SK-N-SH treated with all-trans-retinoic acid at 6 μM for 48 hours (cell line): ENCODE measurements at regions not wholly inside any gene's neighbourhood (a gene's known extent, or its start where the extent isn't known, plus 50 kb on each side); places are given as distances from the start of the nearest gene placed in this dataset.

ENCODE experiments used
- ATAC-seq: fragments of 200-7000 bp; cut with Tn5 transposase; 3 replicates; pipeline ENCODE4 v1.9.1; 2020; ENCODE audit warnings: mild to moderate bottlenecking, moderate library complexity
- ARNTL ChIP-seq: fragments of 450-650 bp; formaldehyde crosslinking; IDR thresholded peaks from 2 replicates; pipeline ENCODE4 v1.5.0; 2020; ENCODE audit warnings: low read depth, mild to moderate bottlenecking, moderate library complexity, borderline replicate concordance
- BACH2 ChIP-seq: fragments of 250-450 bp; sonication (Bioruptor Pico); IDR thresholded peaks from 2 replicates; pipeline ENCODE4 v1.9.0; 2021; ENCODE audit warnings: mild to moderate bottlenecking, borderline replicate concordance
- ESRRG ChIP-seq: fragments of 250-450 bp; sonication (Bioruptor Pico); IDR thresholded peaks from 2 replicates; pipeline ENCODE4 v1.6.1; 2021; ENCODE audit warnings: mild to moderate bottlenecking
- ISL1 ChIP-seq: fragments of 250-450 bp; sonication (Bioruptor Pico); IDR thresholded peaks from 2 replicates; pipeline ENCODE4 v2.1.2; 2022; ENCODE audit warnings: mild to moderate bottlenecking, moderate library complexity
- OSR1 ChIP-seq: fragments of 250-450 bp; sonication (Bioruptor Pico); IDR thresholded peaks from 2 replicates; pipeline ENCODE4 v1.8.0; 2022; ENCODE audit warnings: moderate library complexity, mild to moderate bottlenecking, inconsistent platforms
- PATZ1 ChIP-seq: fragments of 250-450 bp; sonication (Bioruptor Pico); IDR thresholded peaks from 2 replicates; pipeline ENCODE4 v1.8.0; 2020; ENCODE audit warnings: mild to moderate bottlenecking, moderate library complexity, borderline replicate concordance
- PPARA ChIP-seq: fragments of 250-450 bp; sonication (Bioruptor Pico); IDR thresholded peaks from 2 replicates; pipeline ENCODE4 v1.5.0; 2020; ENCODE audit warnings: mild to moderate bottlenecking, borderline replicate concordance
- RARB ChIP-seq: fragments of 250-450 bp; sonication (Bioruptor Pico); IDR thresholded peaks from 2 replicates; pipeline ENCODE4 v1.8.0; 2021; ENCODE audit warnings: mild to moderate bottlenecking, moderate library complexity
- SNAI2 ChIP-seq: fragments of 250-450 bp; sonication (Bioruptor Pico); IDR thresholded peaks from 2 replicates; pipeline ENCODE4 v1.5.0; 2020; ENCODE audit warnings: mild to moderate bottlenecking, moderate library complexity
- TCF4 ChIP-seq: fragments of 250-450 bp; sonication (Bioruptor Pico); IDR thresholded peaks from 2 replicates; pipeline ENCODE4 v1.8.0; 2021; ENCODE audit warnings: mild to moderate bottlenecking, moderate library complexity, borderline replicate concordance
- TOX ChIP-seq: fragments of 250-450 bp; sonication (Bioruptor Pico); IDR thresholded peaks from 2 replicates; pipeline ENCODE4 v1.8.0; 2021; ENCODE audit warnings: mild to moderate bottlenecking, moderate library complexity, borderline replicate concordance
- ZFP3 ChIP-seq: fragments of 250-450 bp; sonication (Bioruptor Pico); IDR thresholded peaks from 2 replicates; pipeline ENCODE4 v1.5.0; 2020; ENCODE audit warnings: mild to moderate bottlenecking, moderate library complexity
- ZFP30 ChIP-seq: fragments of 450-650 bp; formaldehyde crosslinking; IDR thresholded peaks from 2 replicates; pipeline ENCODE4 v1.5.0; 2022; ENCODE audit warnings: mild to moderate bottlenecking, moderate library complexity
- ZNF565 ChIP-seq: fragments of 450-650 bp; formaldehyde crosslinking; conservative IDR thresholded peaks from 2 replicates; pipeline ENCODE4 v1.5.0; 2020; ENCODE audit warnings: low read depth, mild to moderate bottlenecking, moderate library complexity
- ZNF70 ChIP-seq: fragments of 450-650 bp; formaldehyde crosslinking; IDR thresholded peaks from 2 replicates; pipeline ENCODE4 v1.5.0; 2020; ENCODE audit warnings: mild to moderate bottlenecking, moderate library complexity
- ZNF8 ChIP-seq: fragments of 450-650 bp; formaldehyde crosslinking; IDR thresholded peaks from 2 replicates; pipeline ENCODE4 v1.5.0; 2020; ENCODE audit warnings: mild to moderate bottlenecking, moderate library complexity
- TF ChIP-seq, protein P1 (sequence below): fragments of 250-450 bp; sonication (Bioruptor Pico); IDR thresholded peaks from 2 replicates; pipeline ENCODE4 v1.5.0; 2020; ENCODE audit warnings: mild to moderate bottlenecking, moderate library complexity
- TF ChIP-seq, protein P2 (sequence below): fragments of 250-450 bp; sonication (Bioruptor Pico); IDR thresholded peaks from 2 replicates; pipeline ENCODE4 v1.8.0; 2021; ENCODE audit warnings: low read depth, mild to moderate bottlenecking, moderate library complexity, borderline replicate concordance

GRCh38 chr7:371119-371778 lies 81.3 kb downstream of the FOXL3 start:
- no peak for TF ChIP-seq SNAI2 (CRISPR knock-in tag)
- ATAC-seq = peak; percentile 13; the same call in 2 of the 3 replicates

DNA sequence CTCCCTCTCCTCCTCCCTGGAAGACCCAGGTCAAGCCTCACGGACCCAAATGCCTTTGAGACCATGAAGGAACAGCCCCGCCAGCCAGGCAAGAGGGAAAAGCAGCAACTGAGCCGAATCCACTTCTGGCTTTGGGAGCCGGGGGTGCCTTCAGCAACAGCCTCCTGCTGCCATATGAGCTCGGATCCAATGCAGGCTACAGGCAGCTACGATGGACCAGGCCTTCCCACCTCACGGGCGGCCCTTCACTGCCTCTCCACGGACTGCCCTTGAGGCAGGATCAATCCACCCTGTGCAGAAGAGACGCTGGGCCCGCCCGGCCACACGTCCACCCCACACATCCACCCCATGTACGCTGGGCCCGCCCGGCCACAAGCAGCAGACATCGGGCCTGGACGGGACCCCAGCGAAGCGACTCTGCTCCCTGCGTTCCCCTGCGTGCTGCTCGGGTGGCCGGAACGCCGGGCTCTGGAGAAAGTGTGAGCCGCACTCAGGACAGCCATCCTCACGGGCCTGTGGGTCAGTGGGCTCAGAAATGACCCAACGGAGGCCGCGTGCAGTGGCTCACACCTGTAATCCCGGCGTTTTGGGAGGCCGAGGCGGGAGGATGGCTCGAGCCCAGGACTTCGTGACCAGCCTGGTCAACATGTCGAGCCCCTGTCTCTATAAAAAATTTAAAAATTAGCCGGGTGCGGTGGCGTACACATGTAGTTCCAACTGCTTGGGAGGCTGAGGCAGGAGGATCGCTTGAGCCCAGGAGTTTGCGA lies 82.0 kb downstream of the FOXL3 start:
- TF ChIP-seq ARNTL (CRISPR knock-in tag) (no peak), TOX (CRISPR knock-in tag) (no peak), ISL1 (no peak), TCF4 (CRISPR knock-in tag) (no peak)
- TF ChIP-seq, protein P1, sequence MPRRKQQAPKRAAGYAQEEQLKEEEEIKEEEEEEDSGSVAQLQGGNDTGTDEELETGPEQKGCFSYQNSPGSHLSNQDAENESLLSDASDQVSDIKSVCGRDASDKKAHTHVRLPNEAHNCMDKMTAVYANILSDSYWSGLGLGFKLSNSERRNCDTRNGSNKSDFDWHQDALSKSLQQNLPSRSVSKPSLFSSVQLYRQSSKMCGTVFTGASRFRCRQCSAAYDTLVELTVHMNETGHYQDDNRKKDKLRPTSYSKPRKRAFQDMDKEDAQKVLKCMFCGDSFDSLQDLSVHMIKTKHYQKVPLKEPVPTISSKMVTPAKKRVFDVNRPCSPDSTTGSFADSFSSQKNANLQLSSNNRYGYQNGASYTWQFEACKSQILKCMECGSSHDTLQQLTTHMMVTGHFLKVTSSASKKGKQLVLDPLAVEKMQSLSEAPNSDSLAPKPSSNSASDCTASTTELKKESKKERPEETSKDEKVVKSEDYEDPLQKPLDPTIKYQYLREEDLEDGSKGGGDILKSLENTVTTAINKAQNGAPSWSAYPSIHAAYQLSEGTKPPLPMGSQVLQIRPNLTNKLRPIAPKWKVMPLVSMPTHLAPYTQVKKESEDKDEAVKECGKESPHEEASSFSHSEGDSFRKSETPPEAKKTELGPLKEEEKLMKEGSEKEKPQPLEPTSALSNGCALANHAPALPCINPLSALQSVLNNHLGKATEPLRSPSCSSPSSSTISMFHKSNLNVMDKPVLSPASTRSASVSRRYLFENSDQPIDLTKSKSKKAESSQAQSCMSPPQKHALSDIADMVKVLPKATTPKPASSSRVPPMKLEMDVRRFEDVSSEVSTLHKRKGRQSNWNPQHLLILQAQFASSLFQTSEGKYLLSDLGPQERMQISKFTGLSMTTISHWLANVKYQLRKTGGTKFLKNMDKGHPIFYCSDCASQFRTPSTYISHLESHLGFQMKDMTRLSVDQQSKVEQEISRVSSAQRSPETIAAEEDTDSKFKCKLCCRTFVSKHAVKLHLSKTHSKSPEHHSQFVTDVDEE = no peak
- peak; percentile 53 for ATAC-seq

DNA sequence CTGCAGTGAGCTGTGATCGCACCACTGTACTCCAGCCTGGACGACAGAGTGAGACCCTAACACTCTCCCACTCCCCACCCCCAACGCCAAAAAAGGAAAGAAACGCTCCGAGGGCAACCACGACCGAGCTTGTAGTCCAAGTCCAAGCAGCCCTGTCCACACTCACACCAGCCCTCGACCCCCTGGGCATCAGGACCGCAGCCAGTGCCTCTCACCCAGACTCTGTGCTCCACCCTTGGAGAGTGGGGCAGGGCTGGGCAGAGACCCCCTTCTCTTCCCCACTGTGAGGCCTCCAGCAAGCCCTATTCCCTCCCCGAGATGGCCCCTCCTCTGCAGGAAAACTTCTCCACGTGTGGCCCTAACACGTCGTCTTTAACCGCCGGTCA lies 82.6 kb downstream of the FOXL3 start:
- ATAC-seq = no peak
- TF ChIP-seq ARNTL (CRISPR knock-in tag) (no peak), SNAI2 (CRISPR knock-in tag) (no peak), ZFP3 (CRISPR knock-in tag) (no peak), OSR1 (CRISPR knock-in tag) (no peak), ISL1 (no peak), ESRRG (CRISPR knock-in tag) (no peak), TOX (CRISPR knock-in tag) (no peak), RARB (CRISPR knock-in tag) (no peak), PPARA (CRISPR knock-in tag) (no peak), ZNF565 (CRISPR knock-in tag) (no peak), ZNF8 (CRISPR knock-in tag) (no peak), PATZ1 (no peak), ZFP30 (CRISPR knock-in tag) (no peak), TCF4 (CRISPR knock-in tag) (no peak), ZNF70 (CRISPR knock-in tag) (no peak), BACH2 (CRISPR knock-in tag) (no peak)
- TF ChIP-seq, protein P1 = no peak
- TF ChIP-seq, protein P2, sequence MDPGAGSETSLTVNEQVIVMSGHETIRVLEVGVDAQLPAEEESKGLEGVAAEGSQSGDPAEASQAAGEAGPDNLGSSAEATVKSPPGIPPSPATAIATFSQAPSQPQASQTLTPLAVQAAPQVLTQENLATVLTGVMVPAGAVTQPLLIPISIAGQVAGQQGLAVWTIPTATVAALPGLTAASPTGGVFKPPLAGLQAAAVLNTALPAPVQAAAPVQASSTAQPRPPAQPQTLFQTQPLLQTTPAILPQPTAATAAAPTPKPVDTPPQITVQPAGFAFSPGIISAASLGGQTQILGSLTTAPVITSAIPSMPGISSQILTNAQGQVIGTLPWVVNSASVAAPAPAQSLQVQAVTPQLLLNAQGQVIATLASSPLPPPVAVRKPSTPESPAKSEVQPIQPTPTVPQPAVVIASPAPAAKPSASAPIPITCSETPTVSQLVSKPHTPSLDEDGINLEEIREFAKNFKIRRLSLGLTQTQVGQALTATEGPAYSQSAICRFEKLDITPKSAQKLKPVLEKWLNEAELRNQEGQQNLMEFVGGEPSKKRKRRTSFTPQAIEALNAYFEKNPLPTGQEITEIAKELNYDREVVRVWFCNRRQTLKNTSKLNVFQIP (CRISPR knock-in tag) = no peak
